Calu3 (cell line): ENCODE measurements at regions not wholly inside any gene's neighbourhood (a gene's known extent, or its start where the extent isn't known, plus 50 kb on each side); places are given as distances from the start of the nearest gene placed in this dataset.

Experiments used
- BruUV-seq: library from RNA; stranded (reverse); fragments of 400-500 nt; replicated peaks from 2 replicates; lab custom pipeline; 2021; lab: Mats Ljungman, UMichigan
- CTCF ChIA-PET: fragments of 300-600 bp; sonication (Branson Sonifier 250); formaldehyde crosslinking; loops from one replicate; lab custom pipeline; 2022; ENCODE audit warnings: antibody characterized with exemption; lab: Charles Lee
- DNase-seq: peaks from one replicate; pipeline ENCODE4 v3.0.0; 2022
- H3K27ac Mint-ChIP-seq: one replicate; pipeline ENCODE4 v1.8.0; 2022; ENCODE audit warnings: mixed read lengths; ENCODE audit not compliant: unreplicated experiment
- H3K27me3 Mint-ChIP-seq: one replicate; pipeline ENCODE4 v1.8.0; 2022; ENCODE audit warnings: mixed read lengths; ENCODE audit not compliant: unreplicated experiment
- H3K36me3 Mint-ChIP-seq: one replicate; pipeline ENCODE4 v1.8.0; 2022; ENCODE audit warnings: mild to moderate bottlenecking, moderate library complexity, mixed read lengths; ENCODE audit not compliant: insufficient read depth, unreplicated experiment
- H3K4me1 Mint-ChIP-seq: one replicate; pipeline ENCODE4 v1.8.0; 2022; ENCODE audit warnings: mild to moderate bottlenecking, low read depth, mixed read lengths; ENCODE audit not compliant: unreplicated experiment
- H3K4me3 Mint-ChIP-seq: one replicate; pipeline ENCODE4 v1.8.0; 2022; ENCODE audit warnings: mild to moderate bottlenecking, low read depth, moderate library complexity, mixed read lengths; ENCODE audit not compliant: unreplicated experiment
- H3K9me3 Mint-ChIP-seq: one replicate; pipeline ENCODE4 v1.8.0; 2022; ENCODE audit warnings: low read depth, mixed read lengths; ENCODE audit not compliant: unreplicated experiment
- CTCF ChIP-seq: fragments of 200-600 bp; IDR thresholded peaks from one replicate; pipeline ENCODE4 v1.8.0; 2022; ENCODE audit warnings: antibody characterized with exemption; ENCODE audit not compliant: unreplicated experiment
- intact Hi-C: fragments of 100-400 bp; cut with micrococcal nuclease; formaldehyde crosslinking; loops from one replicate; pipeline ENCODE4 v1.10.0; 2022; ENCODE audit not compliant: unreplicated experiment

GRCh38 chr10:33434933-33435332 is 100.5 kb upstream of the NRP1 start:
- no peaks in the 10 kb centered on the region for H3K36me3 Mint-ChIP-seq
- intact Hi-C loops: no loop called here
- H3K27ac Mint-ChIP-seq: no peak overlapping the region
- no peak for TF ChIP-seq CTCF
- peaks cover 6% of the 10 kb centered on the region for H3K9me3 Mint-ChIP-seq
- H3K4me3 Mint-ChIP-seq: no peak overlapping the region
- CTCF ChIA-PET: interaction anchor here (0.6 kb wide), 1 partner anchor 406 kb away, joined by 3 read pairs; no protein-coding TSS in a partner anchor
- H3K4me1 Mint-ChIP-seq: no peaks in the 10 kb centered on the region
- no peak for DNase-seq
- no TSS peak for BruUV-seq
- H3K27me3 Mint-ChIP-seq: no peaks in the 10 kb centered on the region

- intact Hi-C loops: no loop called here
- H3K4me1 Mint-ChIP-seq: no peaks in the 10 kb centered on the region
- BruUV-seq: no TSS peak
- no peaks in the 10 kb centered on the region for H3K27me3 Mint-ChIP-seq
- DNase-seq: no peak
- H3K4me3 Mint-ChIP-seq: no peak overlapping the region
- TF ChIP-seq CTCF: no peak
- no peaks in the 10 kb centered on the region for H3K36me3 Mint-ChIP-seq
- H3K27ac Mint-ChIP-seq: no peak overlapping the region
- CTCF ChIA-PET: interaction anchor here (0.5 kb wide), 1 partner anchor 337 kb away, joined by 5 read pairs; no protein-coding TSS in a partner anchor
- H3K9me3 Mint-ChIP-seq: peaks cover 4% of the 10 kb centered on the region
These were observed 94.2 kb upstream of the NRP1 start for GRCh38 chr10:33428682-33429081.

- intact Hi-C loops: no loop called here
- DNase-seq: no peak
- CTCF ChIA-PET: no interaction called here
- Mint-ChIP-seq H3K27ac (no peak overlapping the region), H3K4me1 (peaks cover 9% of the 10 kb centered on the region), H3K4me3 (no peak overlapping the region), H3K9me3 (no peaks in the 10 kb centered on the region), H3K36me3 (no peaks in the 10 kb centered on the region), H3K27me3 (no peaks in the 10 kb centered on the region)
- no peak for TF ChIP-seq CTCF
- BruUV-seq: no TSS peak
These were observed 88.7 kb upstream of the NRP1 start for GRCh38 chr10:33423154-33423529.

GRCh38 chr10:33422471-33423153 is 88.1 kb upstream of the NRP1 start:
- Mint-ChIP-seq H3K27me3 (no peaks in the 10 kb centered on the region), H3K4me1 (peaks cover 9% of the 10 kb centered on the region), H3K9me3 (no peaks in the 10 kb centered on the region), H3K4me3 (no peak overlapping the region), H3K36me3 (no peaks in the 10 kb centered on the region), H3K27ac (no peak overlapping the region)
- CTCF ChIA-PET: no interaction called here
- TF ChIP-seq CTCF: no peak
- no peak for DNase-seq
- intact Hi-C loops: no loop called here
- no TSS peak for BruUV-seq
